Endodermal cell (in vitro differentiated cells): ENCODE measurements at regions not wholly inside any gene's neighbourhood (a gene's known extent, or its start where the extent isn't known, plus 50 kb on each side); places are given as distances from the start of the nearest gene placed in this dataset.

Source experiments
- DNase-seq: peaks from one replicate; pipeline ENCODE4 v3.0.0-alpha.2; 2017
- H3K27ac ChIP-seq: 2 replicates; pipeline ENCODE4 v1.5.1; 2013; ENCODE audit warnings: mild to moderate bottlenecking, low read depth, low read length, moderate library complexity
- H3K27me3 ChIP-seq: 2 replicates; pipeline ENCODE4 v1.6.1; 2013; ENCODE audit warnings: mild to moderate bottlenecking, low read length, moderate library complexity; ENCODE audit not compliant: insufficient read depth, control insufficient read depth, poor library complexity, severe bottlenecking
- H3K36me3 ChIP-seq: 2 replicates; pipeline ENCODE4 v1.7.0; 2013; ENCODE audit warnings: mild to moderate bottlenecking, low read length, moderate library complexity; ENCODE audit not compliant: control insufficient read depth, insufficient read depth
- H3K4me1 ChIP-seq: one replicate; pipeline ENCODE4 v1.7.0; 2013; ENCODE audit warnings: low read length; ENCODE audit not compliant: control insufficient read depth, insufficient read depth
- H3K4me3 ChIP-seq: 2 replicates; pipeline ENCODE4 v1.5.1; 2013; ENCODE audit warnings: mild to moderate bottlenecking, low read length, moderate library complexity
- H3K9ac ChIP-seq: 2 replicates; pipeline ENCODE4 v1.6.1; 2013; ENCODE audit warnings: mild to moderate bottlenecking, low read length, moderate library complexity; ENCODE audit not compliant: poor library complexity, severe bottlenecking; ENCODE audit errors: extremely low read depth
- H3K9me3 ChIP-seq: 2 replicates; pipeline ENCODE4 v1.6.1; 2013; ENCODE audit warnings: mild to moderate bottlenecking, low read length, moderate library complexity; ENCODE audit not compliant: control insufficient read depth
- H3K27ac Mint-ChIP-seq: 2 replicates; pipeline ENCODE4 v1.8.0; 2020; ENCODE audit warnings: mixed read lengths
- H3K27me3 Mint-ChIP-seq: 2 replicates; pipeline ENCODE4 v1.8.0; 2021; ENCODE audit warnings: mild to moderate bottlenecking, mixed read lengths; ENCODE audit not compliant: insufficient read depth
- H3K36me3 Mint-ChIP-seq: 2 replicates; pipeline ENCODE4 v1.8.0; 2020; ENCODE audit warnings: low read depth, mixed read lengths
- H3K4me1 Mint-ChIP-seq: 2 replicates; pipeline ENCODE4 v1.8.0; 2020; ENCODE audit warnings: mixed read lengths
- H3K4me3 Mint-ChIP-seq: 2 replicates; pipeline ENCODE4 v1.8.0; 2020; ENCODE audit warnings: mild to moderate bottlenecking, moderate library complexity, mixed read lengths
- H3K9me3 Mint-ChIP-seq: 2 replicates; pipeline ENCODE4 v1.8.0; 2020; ENCODE audit warnings: mild to moderate bottlenecking, mixed read lengths
- CTCF ChIP-seq: fragments of 200-600 bp; sonication (generic); conservative IDR thresholded peaks from 2 replicates; pipeline ENCODE4 v1.5.0; 2021; ENCODE audit warnings: antibody characterized with exemption, mild to moderate bottlenecking
- WGBS, 2 experiments: methylation state at CpG; one replicate each; pipeline versions ENCODE4 v1.1.5 to v1.1.7; 2013; ENCODE audit warnings: missing lambda C conversion rate in 2 of 2, mixed read lengths in 1 of 2; ENCODE audit not compliant: insufficient coverage in 1 of 2, insufficient read length in 1 of 2; 5-methylcytosine and 5-hydroxymethylcytosine counted together

GRCh38 chr7:157486007-157486755 lies 149.4 kb downstream of the DNAJB6 start:
- 61 to 69% methylated on average over 3 to 11 of the region's 11 CpGs for WGBS, 2 experiments
- Histone ChIP-seq H3K4me1 (no peaks in the 10 kb centered on the region), H3K9me3 (peaks cover 44% of the 10 kb centered on the region), H3K4me3 (no peak overlapping the region), H3K27me3 (no peaks in the 10 kb centered on the region), H3K36me3 (no peaks in the 10 kb centered on the region), H3K27ac (no peak overlapping the region), H3K9ac (no peak overlapping the region)
- Mint-ChIP-seq H3K4me1 (no peaks in the 10 kb centered on the region), H3K27ac (no peak overlapping the region), H3K4me3 (no peak overlapping the region), H3K27me3 (no peaks in the 10 kb centered on the region), H3K36me3 (no peaks in the 10 kb centered on the region), H3K9me3 (peaks cover 9% of the 10 kb centered on the region)
- TF ChIP-seq CTCF: no peak
- DNase-seq: peak; percentile 28

GRCh38 chr7:157487046-157487770 lies 150.4 kb downstream of the DNAJB6 start:
- WGBS, 2 experiments: 80 to 82% methylated on average over 15 to 24 of the region's 24 CpGs
- H3K27me3 Mint-ChIP-seq: peaks cover 1% of the 10 kb centered on the region
- no peaks in the 10 kb centered on the region for H3K4me1 Mint-ChIP-seq
- no peak for TF ChIP-seq CTCF
- H3K9ac ChIP-seq: no peak overlapping the region
- no peaks in the 10 kb centered on the region for H3K4me1 ChIP-seq
- no peak overlapping the region for H3K27ac Mint-ChIP-seq
- peaks cover 36% of the 10 kb centered on the region for H3K9me3 ChIP-seq
- no peak overlapping the region for H3K27ac ChIP-seq
- H3K9me3 Mint-ChIP-seq: peaks cover 10% of the 10 kb centered on the region
- no peaks in the 10 kb centered on the region for H3K36me3 Mint-ChIP-seq
- H3K36me3 ChIP-seq: no peaks in the 10 kb centered on the region
- H3K27me3 ChIP-seq: no peaks in the 10 kb centered on the region
- H3K4me3 ChIP-seq: no peak overlapping the region
- peak; percentile 31 for DNase-seq
- no peak overlapping the region for H3K4me3 Mint-ChIP-seq

- Histone ChIP-seq H3K27me3 (no peaks in the 10 kb centered on the region), H3K27ac (no peak overlapping the region), H3K9me3 (peaks cover 40% of the 10 kb centered on the region), H3K36me3 (no peaks in the 10 kb centered on the region), H3K9ac (no peak overlapping the region), H3K4me1 (no peaks in the 10 kb centered on the region), H3K4me3 (no peak overlapping the region)
- DNase-seq: peak; percentile 39
- no peaks in the 10 kb centered on the region for H3K36me3 Mint-ChIP-seq
- H3K4me3 Mint-ChIP-seq: no peak overlapping the region
- H3K4me1 Mint-ChIP-seq: no peaks in the 10 kb centered on the region
- 92 to 97% methylated on average over 17 to 24 of the region's 24 CpGs for WGBS, 2 experiments
- no peak for TF ChIP-seq CTCF
- peaks cover 1% of the 10 kb centered on the region for H3K27me3 Mint-ChIP-seq
- peaks cover 10% of the 10 kb centered on the region for H3K9me3 Mint-ChIP-seq
- H3K27ac Mint-ChIP-seq: no peak overlapping the region
Observed at GRCh38 chr7:157488281-157488680, 151.5 kb downstream of the DNAJB6 start.
